GM12878 (cell line): ENCODE measurements at regions not wholly inside any gene's neighbourhood (a gene's known extent, or its start where the extent isn't known, plus 50 kb on each side); places are given as distances from the start of the nearest gene placed in this dataset.

ENCODE experiments used
- BHLHE40 ChIP-seq, 2 experiments: fragments of 450-650 bp in 1 of 2; IDR thresholded peaks; 2 replicates each; pipeline ENCODE4 v1.6.1; 2011 to 2017; ENCODE audit warnings: low read depth in 2 of 2, borderline replicate concordance in 1 of 2, improper control_type of control experiment in 1 of 2, low read length in 1 of 2, mild to moderate bottlenecking in 1 of 2
- CREM ChIP-seq: IDR thresholded peaks from 2 replicates; pipeline ENCODE4 v1.6.1; 2014; ENCODE audit warnings: antibody characterized with exemption, low read depth
- NFYB ChIP-seq: IDR thresholded peaks from 2 replicates; pipeline ENCODE4 v1.6.1; 2011; ENCODE audit warnings: low read depth, mild to moderate bottlenecking, low read length, improper control_type of control experiment, moderate library complexity; ENCODE audit not compliant: insufficient read depth
- PBX3 ChIP-seq: IDR thresholded peaks from 2 replicates; pipeline ENCODE4 v1.6.1; 2011; ENCODE audit warnings: mild to moderate bottlenecking, low read depth, low read length, moderate library complexity; ENCODE audit not compliant: insufficient replicate concordance
- SMARCA5 ChIP-seq: fragments of 450-650 bp; IDR thresholded peaks from 2 replicates; pipeline ENCODE4 v1.6.1; 2017; ENCODE audit warnings: mild to moderate bottlenecking
- SP1 ChIP-seq: IDR thresholded peaks from one replicate; pipeline ENCODE4 v1.6.1; 2011; ENCODE audit warnings: low read depth, low read length
- SUZ12 ChIP-seq: fragments of 200-600 bp; sonication (generic); IDR thresholded peaks from one replicate; pipeline ENCODE4 v1.6.1; 2018; ENCODE audit warnings: antibody characterized with exemption, mild to moderate bottlenecking; ENCODE audit not compliant: unreplicated experiment
- ZNF217 ChIP-seq: fragments of 450-650 bp; IDR thresholded peaks from 2 replicates; pipeline ENCODE4 v1.6.1; 2017; ENCODE audit warnings: antibody characterized with exemption, mild to moderate bottlenecking
- TF ChIP-seq, protein P1 (sequence below), 3 experiments: IDR thresholded peaks in 2 of 3; conservative IDR thresholded peaks in 1 of 3; 2 replicates each; pipeline ENCODE4 v1.5.1; 2011; ENCODE audit warnings: low read depth in 3 of 3, low read length in 3 of 3, mild to moderate bottlenecking in 3 of 3, control low read depth in 2 of 3, moderate library complexity in 2 of 3, inconsistent platforms in 1 of 3, mixed read lengths in 1 of 3; ENCODE audit not compliant: control insufficient read depth in 2 of 3, insufficient read depth in 1 of 3; ENCODE audit errors: extremely low read depth in 1 of 3

- TF ChIP-seq SUZ12 (no peak), SMARCA5 (no peak), SP1 (no peak), NFYB (no peak), ZNF217 (no peak), BHLHE40 (IDR thresholded peaks at IDR 0.05; ENCODE audit: borderline replicate concordance in 1 of 2, low read depth in 2 of 2, low read length in 1 of 2) (no peak), CREM (no peak), PBX3 (no peak)
- TF ChIP-seq, protein P1, sequence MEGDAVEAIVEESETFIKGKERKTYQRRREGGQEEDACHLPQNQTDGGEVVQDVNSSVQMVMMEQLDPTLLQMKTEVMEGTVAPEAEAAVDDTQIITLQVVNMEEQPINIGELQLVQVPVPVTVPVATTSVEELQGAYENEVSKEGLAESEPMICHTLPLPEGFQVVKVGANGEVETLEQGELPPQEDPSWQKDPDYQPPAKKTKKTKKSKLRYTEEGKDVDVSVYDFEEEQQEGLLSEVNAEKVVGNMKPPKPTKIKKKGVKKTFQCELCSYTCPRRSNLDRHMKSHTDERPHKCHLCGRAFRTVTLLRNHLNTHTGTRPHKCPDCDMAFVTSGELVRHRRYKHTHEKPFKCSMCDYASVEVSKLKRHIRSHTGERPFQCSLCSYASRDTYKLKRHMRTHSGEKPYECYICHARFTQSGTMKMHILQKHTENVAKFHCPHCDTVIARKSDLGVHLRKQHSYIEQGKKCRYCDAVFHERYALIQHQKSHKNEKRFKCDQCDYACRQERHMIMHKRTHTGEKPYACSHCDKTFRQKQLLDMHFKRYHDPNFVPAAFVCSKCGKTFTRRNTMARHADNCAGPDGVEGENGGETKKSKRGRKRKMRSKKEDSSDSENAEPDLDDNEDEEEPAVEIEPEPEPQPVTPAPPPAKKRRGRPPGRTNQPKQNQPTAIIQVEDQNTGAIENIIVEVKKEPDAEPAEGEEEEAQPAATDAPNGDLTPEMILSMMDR (IDR thresholded peaks at IDR 0.05 in 2 of 3, conservative IDR thresholded peaks at IDR 0.05 in 1 of 3; ENCODE audit: control insufficient read depth in 2 of 3, extremely low read depth in 1 of 3, insufficient read depth in 1 of 3, low read depth in 3 of 3, low read length in 3 of 3): no peak
These were observed 88.9 kb upstream of the CBLN4 start for GRCh38 chr20:56094228-56094627.
